Lower leg skin (tissue), 4 donors: ENCODE measurements at regions not wholly inside any gene's neighbourhood (a gene's known extent, or its start where the extent isn't known, plus 50 kb on each side); places are given as distances from the start of the nearest gene placed in this dataset.

ENCODE experiments used
- DNase-seq, 2 donors: peaks; one replicate each; pipeline ENCODE4 v3.0.0-alpha.2; 2019; ENCODE audit warnings: low spot score in 2 of 2
- H3K4me3 ChIP-seq: fragments of 200-600 bp; sonication (generic); 2 replicates; pipeline ENCODE4 v1.5.1; 2017; ENCODE audit warnings: mild to moderate bottlenecking, low read depth; ENCODE audit not compliant: poor library complexity, severe bottlenecking
- CTCF ChIP-seq, 3 donors: fragments of 450-650 bp; IDR thresholded peaks; one replicate each; pipeline ENCODE4 v1.5.1; 2016; ENCODE audit warnings: antibody characterized with exemption in 3 of 3, mild to moderate bottlenecking in 3 of 3, moderate library complexity in 2 of 3
- POLR2A ChIP-seq, 2 donors: fragments of 450-650 bp; IDR thresholded peaks; one replicate each; pipeline ENCODE4 v1.6.1; 2016 to 2017; ENCODE audit warnings: antibody characterized with exemption in 2 of 2, mild to moderate bottlenecking in 1 of 2, moderate library complexity in 1 of 2
- WGBS, 2 donors: methylation state at CpG; one replicate each; pipeline ENCODE4 v1.1.5; 2018; 5-methylcytosine and 5-hydroxymethylcytosine counted together
- intact Hi-C: fragments of 100-400 bp; cut with DNase I; formaldehyde crosslinking; loops from one replicate; pipeline ENCODE4 v1.15.0; 2023; ENCODE audit warnings: low total_unique reads

GRCh38 chr6:139829576-139829975, 455.1 kb upstream of the CITED2 start:
- DNase-seq = no peak
- intact Hi-C loops = no loop called here
- WGBS, 2 donors = 63 to 68% methylated on average over 4 of the region's 4 CpGs
- H3K4me3 ChIP-seq = no peak overlapping the region
- TF ChIP-seq POLR2A (IDR thresholded peaks at IDR 0.05) = no peak
- no peak for TF ChIP-seq CTCF (IDR thresholded peaks at IDR 0.05)

GRCh38 chr6:139828751-139829519, 454.5 kb upstream of the CITED2 start:
- no peak for DNase-seq
- no peak overlapping the region for H3K4me3 ChIP-seq
- TF ChIP-seq POLR2A (IDR thresholded peaks at IDR 0.05) = no peak
- no peak for TF ChIP-seq CTCF (IDR thresholded peaks at IDR 0.05)
- intact Hi-C loops = no loop called here
- WGBS, 2 donors = 72 to 86% methylated on average over 10 of the region's 10 CpGs

- H3K4me3 ChIP-seq = no peak overlapping the region
- TF ChIP-seq POLR2A (IDR thresholded peaks at IDR 0.05) (no peak), CTCF (IDR thresholded peaks at IDR 0.05) (no peak)
- intact Hi-C loops = no loop called here
- no peak for DNase-seq
- 93 to 94% methylated on average over 5 of the region's 5 CpGs for WGBS, 2 donors
These were observed 451.5 kb upstream of the CITED2 start for GRCh38 chr6:139825935-139826374.

- TF ChIP-seq POLR2A (IDR thresholded peaks at IDR 0.05) (no peak), CTCF (IDR thresholded peaks at IDR 0.05) (no peak)
- H3K4me3 ChIP-seq = no peak overlapping the region
- DNase-seq = no peak
- WGBS, 2 donors = 95 to 100% methylated on average over 2 of the region's 2 CpGs
- intact Hi-C loops = no loop called here
These were observed 450.4 kb upstream of the CITED2 start for GRCh38 chr6:139824864-139825263.

GRCh38 chr6:139823808-139824126, 449.3 kb upstream of the CITED2 start:
- no peak for DNase-seq
- H3K4me3 ChIP-seq = no peak overlapping the region
- WGBS, 2 donors = 87 to 88% methylated on average over 1 of the region's 1 CpG
- no peak for TF ChIP-seq CTCF (IDR thresholded peaks at IDR 0.05)
- no peak for TF ChIP-seq POLR2A (IDR thresholded peaks at IDR 0.05)
- intact Hi-C loops = no loop called here
